ENCODE measurements at regions not wholly inside any gene's neighbourhood (a gene's known extent, or its start where the extent isn't known, plus 50 kb on each side); places are given as distances from the start of the nearest gene placed in this dataset.

GRCh38 chr1:30028939-30029338 lies 694.4 kb downstream of the MATN1 start:
- no peak for TF ChIP-seq CTCF (IDR thresholded peaks at IDR 0.05; ENCODE audit: borderline replicate concordance, insufficient read depth, low read depth, low read length)
- H3K4me3 ChIP-seq (ENCODE audit: low read depth, low read length): no peak overlapping the region

DNA sequence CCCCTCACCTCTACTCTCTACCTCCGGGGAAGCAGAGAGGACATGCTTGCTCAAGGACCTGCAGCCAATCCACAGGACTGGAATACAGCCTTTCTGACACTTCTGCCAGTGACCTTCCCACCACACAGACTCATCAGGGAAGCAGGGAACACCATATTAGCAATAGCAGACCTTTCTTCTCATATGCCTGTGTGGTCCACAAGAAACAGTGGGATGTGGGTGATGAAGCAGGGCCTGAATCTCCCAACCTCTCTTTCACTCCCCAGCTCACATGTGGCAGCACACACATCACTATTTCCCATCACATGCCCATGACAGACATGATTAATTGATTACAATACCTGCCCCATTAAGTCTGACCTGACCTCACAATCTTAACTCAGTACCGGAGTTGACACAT lies 695.1 kb downstream of the MATN1 start:
- H3K4me3 ChIP-seq (ENCODE audit: low read depth, low read length): no peak overlapping the region
- TF ChIP-seq CTCF (IDR thresholded peaks at IDR 0.05; ENCODE audit: borderline replicate concordance, insufficient read depth, low read depth, low read length): no peak

DNA sequence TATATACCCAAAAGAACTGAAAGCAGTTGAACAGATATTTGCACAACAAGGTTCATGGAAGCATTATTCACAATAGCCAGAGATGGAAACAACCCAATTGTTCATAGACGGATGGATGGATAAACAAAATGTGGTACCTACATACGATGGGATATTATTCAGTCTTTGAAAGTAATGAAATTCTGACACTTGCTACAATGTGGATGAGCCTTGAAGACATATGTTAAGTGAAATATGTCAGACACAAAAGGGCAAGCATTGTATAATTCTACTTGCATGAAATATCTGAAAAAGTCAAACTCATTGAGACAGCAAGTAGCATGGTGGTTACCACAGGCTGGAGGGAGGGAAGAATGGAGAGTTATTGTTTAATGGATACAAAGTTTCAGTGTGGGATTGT lies 696.1 kb downstream of the MATN1 start:
- no peak overlapping the region for H3K4me3 ChIP-seq (ENCODE audit: low read depth, low read length)
- no peak for TF ChIP-seq CTCF (IDR thresholded peaks at IDR 0.05; ENCODE audit: borderline replicate concordance, insufficient read depth, low read depth, low read length)

GRCh38 chr1:30024411-30025195 lies 698.8 kb downstream of the MATN1 start:
- no peak overlapping the region for H3K4me3 ChIP-seq (ENCODE audit: low read depth, low read length)
- no peak for TF ChIP-seq CTCF (IDR thresholded peaks at IDR 0.05; ENCODE audit: borderline replicate concordance, insufficient read depth, low read depth, low read length)

GRCh38 chr1:30023339-30024022 lies 699.9 kb downstream of the MATN1 start:
- TF ChIP-seq CTCF (IDR thresholded peaks at IDR 0.05; ENCODE audit: borderline replicate concordance, insufficient read depth, low read depth, low read length): no peak
- no peak overlapping the region for H3K4me3 ChIP-seq (ENCODE audit: low read depth, low read length)

DNA sequence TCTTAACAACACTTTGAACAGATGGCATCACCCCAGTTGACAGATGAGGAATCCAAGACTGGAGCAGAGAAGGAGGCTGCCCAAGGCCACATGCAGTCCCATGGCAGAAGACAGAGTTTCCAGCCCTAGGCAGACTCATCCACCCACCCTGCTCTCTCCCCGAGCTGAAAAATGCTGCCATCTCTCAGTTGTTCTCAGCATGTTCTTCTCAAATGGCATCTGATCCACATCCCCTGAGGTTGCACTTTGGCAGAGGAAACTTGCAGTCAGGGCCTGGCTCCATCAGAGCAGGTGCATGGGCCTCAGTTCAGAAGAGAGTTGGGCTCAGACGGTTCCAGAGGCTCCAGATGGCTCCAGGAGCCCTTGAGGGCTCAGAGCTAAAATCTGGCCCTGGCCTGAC lies 709.4 kb downstream of the MATN1 start:
- no peak overlapping the region for H3K4me3 ChIP-seq (ENCODE audit: low read depth, low read length)
- no peak for TF ChIP-seq CTCF (IDR thresholded peaks at IDR 0.05; ENCODE audit: borderline replicate concordance, insufficient read depth, low read depth, low read length)

Data from GM12875 (cell line).